ENCODE measurements at regions not wholly inside any gene's neighbourhood (a gene's known extent, or its start where the extent isn't known, plus 50 kb on each side); places are given as distances from the start of the nearest gene placed in this dataset.

DNA sequence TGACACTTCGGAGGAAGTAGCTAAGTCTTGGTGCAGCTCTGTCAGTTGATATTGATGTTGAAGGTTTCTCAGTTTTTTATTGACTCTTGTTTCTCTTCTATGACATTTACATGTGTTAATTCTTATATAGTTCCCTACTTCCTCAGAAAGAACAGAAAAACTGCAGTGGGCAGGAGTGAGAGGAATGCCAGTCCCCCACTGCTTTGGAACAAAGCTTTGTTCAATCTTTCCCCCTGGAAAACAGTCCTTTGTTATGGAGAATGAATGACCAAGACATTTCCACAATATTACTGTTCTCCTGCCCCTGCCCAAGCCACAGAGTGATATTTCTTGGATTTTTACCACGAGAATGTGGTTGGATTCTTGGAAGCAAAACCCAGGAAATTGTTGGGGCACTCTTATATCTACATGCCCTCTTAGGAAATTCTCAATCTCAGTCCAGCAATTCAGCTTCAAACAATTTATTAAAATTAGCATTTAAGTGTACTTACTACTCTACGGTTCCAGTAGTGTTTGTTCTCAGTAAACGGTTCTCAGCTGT is 258.0 kb upstream of the KCND2 start:
- H3K4me3 ChIP-seq (replicated peaks; ENCODE audit: low read depth, low read length) = no peak overlapping the region
- DNase-seq (ENCODE audit: low read depth) = peak; percentile 29
- TF ChIP-seq, protein P1, sequence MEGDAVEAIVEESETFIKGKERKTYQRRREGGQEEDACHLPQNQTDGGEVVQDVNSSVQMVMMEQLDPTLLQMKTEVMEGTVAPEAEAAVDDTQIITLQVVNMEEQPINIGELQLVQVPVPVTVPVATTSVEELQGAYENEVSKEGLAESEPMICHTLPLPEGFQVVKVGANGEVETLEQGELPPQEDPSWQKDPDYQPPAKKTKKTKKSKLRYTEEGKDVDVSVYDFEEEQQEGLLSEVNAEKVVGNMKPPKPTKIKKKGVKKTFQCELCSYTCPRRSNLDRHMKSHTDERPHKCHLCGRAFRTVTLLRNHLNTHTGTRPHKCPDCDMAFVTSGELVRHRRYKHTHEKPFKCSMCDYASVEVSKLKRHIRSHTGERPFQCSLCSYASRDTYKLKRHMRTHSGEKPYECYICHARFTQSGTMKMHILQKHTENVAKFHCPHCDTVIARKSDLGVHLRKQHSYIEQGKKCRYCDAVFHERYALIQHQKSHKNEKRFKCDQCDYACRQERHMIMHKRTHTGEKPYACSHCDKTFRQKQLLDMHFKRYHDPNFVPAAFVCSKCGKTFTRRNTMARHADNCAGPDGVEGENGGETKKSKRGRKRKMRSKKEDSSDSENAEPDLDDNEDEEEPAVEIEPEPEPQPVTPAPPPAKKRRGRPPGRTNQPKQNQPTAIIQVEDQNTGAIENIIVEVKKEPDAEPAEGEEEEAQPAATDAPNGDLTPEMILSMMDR (IDR thresholded peaks at IDR 0.05; ENCODE audit: low read length, missing control alignments) = no peak

DNA sequence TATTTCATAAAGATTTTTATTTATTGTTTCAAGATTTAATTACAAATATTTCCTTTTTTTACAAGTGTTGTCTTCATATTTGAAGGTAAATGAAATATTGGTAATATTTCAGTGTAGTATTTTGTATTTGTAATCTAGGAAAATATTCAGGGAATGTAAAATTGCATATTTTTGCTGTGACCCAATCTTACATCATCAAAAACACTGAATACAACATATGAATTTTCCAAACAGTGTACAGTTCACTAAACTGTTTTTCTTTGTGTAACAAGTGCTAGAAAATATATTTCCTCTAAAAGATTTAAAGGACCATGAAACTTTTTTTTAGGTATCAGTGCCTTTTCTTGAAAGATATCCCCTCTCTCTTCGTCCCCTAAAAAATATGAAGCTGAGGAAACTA is 251.9 kb upstream of the KCND2 start:
- peak; percentile 42 for DNase-seq (ENCODE audit: low read depth)
- H3K4me3 ChIP-seq (replicated peaks; ENCODE audit: low read depth, low read length) = no peak overlapping the region
- TF ChIP-seq, protein P1 (IDR thresholded peaks at IDR 0.05; ENCODE audit: low read length, missing control alignments) = no peak

DNA sequence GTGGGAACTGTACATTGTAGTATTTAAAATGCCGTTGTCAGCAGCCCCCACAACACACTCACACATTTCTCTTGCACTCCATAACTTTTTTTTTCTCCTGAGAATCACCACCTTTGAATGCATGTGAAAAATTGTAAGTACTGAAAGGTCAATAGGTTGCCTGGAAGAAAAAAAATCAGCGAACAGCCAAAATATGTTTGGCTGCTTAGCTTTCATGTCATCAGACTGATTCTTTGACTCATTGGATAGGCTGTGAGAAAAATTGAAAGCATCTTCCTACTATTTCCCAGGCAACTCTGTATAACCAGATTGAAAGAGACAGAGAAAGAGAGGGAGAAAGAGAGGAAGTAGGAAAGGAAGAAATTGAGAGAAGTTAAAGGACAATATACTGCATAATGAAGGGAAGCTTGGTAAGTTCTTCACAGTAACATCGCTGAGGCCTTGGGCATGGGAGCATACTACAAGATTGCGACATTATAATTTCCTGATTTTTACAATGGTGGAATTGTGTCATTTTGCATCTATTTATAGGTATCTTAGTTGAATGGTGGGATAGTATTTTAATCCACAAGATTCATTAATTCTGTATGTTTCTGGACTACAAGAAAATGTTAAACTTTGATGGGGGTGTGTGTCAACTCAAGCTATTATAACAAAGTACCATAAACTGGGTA is 249.3 kb upstream of the KCND2 start:
- no peak overlapping the region for H3K4me3 ChIP-seq (replicated peaks; ENCODE audit: low read depth, low read length)
- TF ChIP-seq, protein P1 (IDR thresholded peaks at IDR 0.05; ENCODE audit: low read length, missing control alignments) = no peak

DNA sequence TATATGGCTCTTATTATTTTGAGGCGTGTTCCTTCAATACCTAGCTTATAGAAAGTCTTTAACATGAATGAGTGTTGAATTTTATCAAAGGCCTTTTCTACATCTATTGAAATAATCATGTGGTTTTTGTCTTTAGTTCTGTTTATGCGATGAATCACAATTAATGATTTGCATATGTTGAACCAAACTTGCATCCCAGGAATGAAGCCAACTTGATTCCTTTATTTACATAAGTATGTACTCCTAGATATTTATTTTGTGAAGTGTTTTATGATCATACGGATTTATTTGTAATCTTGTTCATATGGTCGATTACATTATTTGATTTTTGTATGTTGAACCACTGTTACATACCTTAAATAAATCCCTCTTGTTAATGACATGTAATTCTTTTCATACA is 244.3 kb upstream of the KCND2 start:
- no peak overlapping the region for H3K4me3 ChIP-seq (replicated peaks; ENCODE audit: low read depth, low read length)
- TF ChIP-seq, protein P1 (IDR thresholded peaks at IDR 0.05; ENCODE audit: low read length, missing control alignments) = no peak
- DNase-seq (ENCODE audit: low read depth) = no peak

More for the DNA sequence above, 249.3 kb upstream of the KCND2 start:
- peak; percentile 60 for DNase-seq (ENCODE audit: low read depth)

DNA sequence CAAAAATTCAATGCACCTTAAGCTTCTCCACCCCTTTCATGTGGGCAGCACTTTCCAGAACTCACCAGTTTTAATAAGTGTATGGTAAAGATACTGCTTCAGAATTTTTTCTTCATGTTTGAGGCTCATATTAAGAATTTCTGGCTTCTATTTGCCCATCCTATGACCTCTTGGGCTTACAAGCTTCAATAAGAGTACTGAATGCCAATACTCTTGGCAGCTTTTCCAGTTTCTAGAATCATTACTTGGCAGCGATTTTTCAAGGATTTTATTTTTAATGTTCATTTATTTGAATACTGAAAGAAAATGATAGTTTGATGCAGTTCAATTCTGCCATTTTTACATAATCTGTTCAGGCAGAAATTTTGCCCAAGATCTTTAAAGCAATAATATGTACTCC is 242.1 kb upstream of the KCND2 start:
- TF ChIP-seq, protein P1 (IDR thresholded peaks at IDR 0.05; ENCODE audit: low read length, missing control alignments) = no peak
- H3K4me3 ChIP-seq (replicated peaks; ENCODE audit: low read depth, low read length) = no peak overlapping the region
- no peak for DNase-seq (ENCODE audit: low read depth)

DNA sequence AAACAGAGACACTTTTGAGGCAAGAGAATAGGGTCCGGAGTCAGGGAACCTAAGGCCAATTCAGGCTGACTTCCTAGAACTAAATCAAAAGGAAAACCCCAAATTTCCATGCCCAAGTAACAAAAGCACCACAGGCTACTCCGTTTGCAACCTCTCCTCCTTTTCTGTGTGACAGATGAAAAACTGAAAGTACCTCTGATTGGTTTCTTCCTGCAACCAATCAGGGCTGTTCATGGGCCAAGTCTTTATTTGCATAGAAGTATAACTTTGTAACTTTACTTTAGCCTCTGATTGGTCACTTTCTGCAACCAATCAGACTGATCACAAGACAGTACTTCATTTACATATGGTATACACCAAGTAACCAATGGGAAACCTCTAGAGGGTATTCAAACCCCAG is 239.9 kb upstream of the KCND2 start:
- TF ChIP-seq, protein P1 (IDR thresholded peaks at IDR 0.05; ENCODE audit: low read length, missing control alignments) = no peak
- DNase-seq (ENCODE audit: low read depth) = peak; percentile 20
- no peak overlapping the region for H3K4me3 ChIP-seq (replicated peaks; ENCODE audit: low read depth, low read length)

DNA sequence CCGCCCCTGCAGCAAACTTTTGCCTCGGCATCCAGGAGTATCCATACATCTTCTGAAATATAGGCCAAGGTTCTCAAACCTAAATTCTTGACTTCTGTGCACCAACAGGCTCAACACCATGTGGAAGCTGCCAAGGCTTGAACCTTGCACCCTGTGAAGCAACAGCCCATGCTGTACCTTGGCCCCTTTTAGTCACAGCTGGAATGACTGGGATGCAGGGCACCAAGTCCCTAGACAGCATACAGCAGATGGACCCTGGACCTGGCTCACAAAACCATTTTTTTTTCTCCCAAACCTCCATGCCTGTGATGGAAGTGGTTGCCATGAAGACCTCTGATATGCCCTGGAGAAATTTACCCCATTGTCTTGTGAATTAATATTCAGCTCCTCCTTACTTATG is 233.8 kb upstream of the KCND2 start:
- DNase-seq (ENCODE audit: low read depth) = no peak
- H3K4me3 ChIP-seq (replicated peaks; ENCODE audit: low read depth, low read length) = no peak overlapping the region
- TF ChIP-seq, protein P1 (IDR thresholded peaks at IDR 0.05; ENCODE audit: low read length, missing control alignments) = no peak
